ENCODE measurements at regions not wholly inside any gene's neighbourhood (a gene's known extent, or its start where the extent isn't known, plus 50 kb on each side); places are given as distances from the start of the nearest gene placed in this dataset.

GRCh38 chr10:30560326-30560725 is 69.2 kb downstream of the LYZL2 start:
- no peak for DNase-seq (ENCODE audit: low read depth)
- no peak overlapping the region for H3K4me3 ChIP-seq (ENCODE audit: low read depth, low read length)
- no peak for TF ChIP-seq CTCF (IDR thresholded peaks at IDR 0.05; ENCODE audit: insufficient read depth, low read depth, low read length)

GRCh38 chr10:30559180-30559579 is 70.4 kb downstream of the LYZL2 start:
- DNase-seq (ENCODE audit: low read depth): peak; percentile 14
- TF ChIP-seq CTCF (IDR thresholded peaks at IDR 0.05; ENCODE audit: insufficient read depth, low read depth, low read length): no peak
- H3K4me3 ChIP-seq (ENCODE audit: low read depth, low read length): no peak overlapping the region

GRCh38 chr10:30558411-30558810 is 71.1 kb downstream of the LYZL2 start:
- TF ChIP-seq CTCF (IDR thresholded peaks at IDR 0.05; ENCODE audit: insufficient read depth, low read depth, low read length): no peak
- DNase-seq (ENCODE audit: low read depth): no peak
- no peak overlapping the region for H3K4me3 ChIP-seq (ENCODE audit: low read depth, low read length)

GRCh38 chr10:30557884-30558283 is 71.7 kb downstream of the LYZL2 start:
- no peak overlapping the region for H3K4me3 ChIP-seq (ENCODE audit: low read depth, low read length)
- no peak for TF ChIP-seq CTCF (IDR thresholded peaks at IDR 0.05; ENCODE audit: insufficient read depth, low read depth, low read length)
- DNase-seq (ENCODE audit: low read depth): peak; percentile 36

- no peak for TF ChIP-seq CTCF (IDR thresholded peaks at IDR 0.05; ENCODE audit: insufficient read depth, low read depth, low read length)
- no peak overlapping the region for H3K4me3 ChIP-seq (ENCODE audit: low read depth, low read length)
- DNase-seq (ENCODE audit: low read depth): no peak
Observed at GRCh38 chr10:30556189-30556588, 73.4 kb downstream of the LYZL2 start.

- no peak for TF ChIP-seq CTCF (IDR thresholded peaks at IDR 0.05; ENCODE audit: insufficient read depth, low read depth, low read length)
- no peak for DNase-seq (ENCODE audit: low read depth)
- no peak overlapping the region for H3K4me3 ChIP-seq (ENCODE audit: low read depth, low read length)
Observed at GRCh38 chr10:30555465-30555864, 74.1 kb downstream of the LYZL2 start.

GRCh38 chr10:30554440-30554825 is 75.1 kb downstream of the LYZL2 start:
- no peak for TF ChIP-seq CTCF (IDR thresholded peaks at IDR 0.05; ENCODE audit: insufficient read depth, low read depth, low read length)
- no peak for DNase-seq (ENCODE audit: low read depth)
- no peak overlapping the region for H3K4me3 ChIP-seq (ENCODE audit: low read depth, low read length)
